HG03045 (cell line): ENCODE measurements at regions not wholly inside any gene's neighbourhood (a gene's known extent, or its start where the extent isn't known, plus 50 kb on each side); places are given as distances from the start of the nearest gene placed in this dataset.
A peak's percentile ranks its signal among the peaks of the same experiment; 100 is the strongest.

ENCODE experiments used
- ATAC-seq: cut with Tn5 transposase; IDR thresholded peaks from one replicate; pipeline ENCODE4 v1.9.1; 2021; ENCODE audit warnings: mild to moderate bottlenecking, moderate library complexity; ENCODE audit not compliant: unreplicated experiment

DNA sequence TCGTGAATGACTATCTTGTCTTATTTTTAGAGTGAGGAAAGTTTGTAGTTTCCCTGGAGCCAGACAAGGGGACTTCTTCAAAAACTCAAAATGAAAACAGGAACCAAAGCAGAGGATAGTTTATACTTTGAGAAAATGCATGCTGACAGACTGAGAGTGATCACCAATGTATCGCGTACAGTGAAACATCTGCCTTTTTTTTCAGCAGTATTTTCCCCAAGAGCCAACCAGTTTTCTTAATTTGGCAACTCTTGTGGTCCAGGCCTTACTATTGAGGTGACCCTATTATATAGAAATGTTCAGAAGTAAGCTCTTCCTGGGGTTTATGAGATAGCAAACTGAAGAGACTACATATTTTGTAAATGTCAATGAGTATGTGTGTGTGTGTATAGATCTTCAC lies 153.7 kb upstream of the VRK2 start:
- ATAC-seq = peak; percentile 72

DNA sequence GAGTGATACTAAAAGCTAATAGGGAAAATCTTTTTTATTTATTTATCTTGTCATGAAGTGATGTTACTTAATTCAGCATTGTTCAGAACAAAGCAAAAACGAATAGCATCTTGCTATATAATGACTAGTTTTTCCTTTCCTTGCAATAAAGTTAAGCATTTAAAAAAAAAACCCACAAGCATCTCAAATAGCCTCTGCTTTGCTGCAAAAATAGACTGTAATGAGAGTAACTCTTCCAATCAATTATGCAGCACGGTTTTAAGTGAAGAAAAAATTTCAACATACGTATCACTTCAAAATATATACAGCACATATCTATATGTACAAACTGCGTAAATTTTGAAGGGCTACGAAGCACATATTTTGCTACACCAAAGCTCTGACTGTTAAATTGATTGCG lies 153.3 kb upstream of the VRK2 start:
- no peak for ATAC-seq

- no peak for ATAC-seq
Measured at GRCh38 chr2:57893786-57894185, 152.8 kb upstream of the VRK2 start.

- no peak for ATAC-seq
Measured at GRCh38 chr2:57894381-57894780, 152.2 kb upstream of the VRK2 start.

- no peak for ATAC-seq
Measured at GRCh38 chr2:57897920-57898319, 148.7 kb upstream of the VRK2 start.

GRCh38 chr2:57899898-57900297 lies 146.7 kb upstream of the VRK2 start:
- ATAC-seq = no peak

DNA sequence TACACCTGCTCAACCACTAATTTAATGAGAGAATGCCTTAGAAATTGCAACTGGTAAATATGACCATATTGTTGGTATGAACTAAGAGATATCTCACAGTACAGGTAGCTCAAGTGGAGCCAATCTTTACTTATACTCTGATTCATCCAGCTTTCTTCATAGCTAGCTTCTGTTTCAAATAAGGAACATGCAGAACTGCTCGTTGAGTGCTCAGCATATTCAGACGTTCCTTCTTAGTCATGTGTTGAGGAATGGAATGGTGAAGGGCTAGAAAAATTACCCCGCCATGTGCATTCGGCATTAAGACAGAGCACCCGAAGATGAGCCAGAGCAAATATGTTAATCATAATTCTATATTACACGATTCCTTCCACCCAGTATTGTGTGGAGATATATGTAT lies 144.0 kb upstream of the VRK2 start:
- no peak for ATAC-seq

GRCh38 chr2:57906152-57906732 lies 140.4 kb upstream of the VRK2 start:
- ATAC-seq = peak; percentile 71

GRCh38 chr2:57907411-57907810 lies 139.2 kb upstream of the VRK2 start:
- ATAC-seq = no peak

- ATAC-seq = peak; percentile 68
Measured at GRCh38 chr2:57908736-57909161, 137.9 kb upstream of the VRK2 start.

DNA sequence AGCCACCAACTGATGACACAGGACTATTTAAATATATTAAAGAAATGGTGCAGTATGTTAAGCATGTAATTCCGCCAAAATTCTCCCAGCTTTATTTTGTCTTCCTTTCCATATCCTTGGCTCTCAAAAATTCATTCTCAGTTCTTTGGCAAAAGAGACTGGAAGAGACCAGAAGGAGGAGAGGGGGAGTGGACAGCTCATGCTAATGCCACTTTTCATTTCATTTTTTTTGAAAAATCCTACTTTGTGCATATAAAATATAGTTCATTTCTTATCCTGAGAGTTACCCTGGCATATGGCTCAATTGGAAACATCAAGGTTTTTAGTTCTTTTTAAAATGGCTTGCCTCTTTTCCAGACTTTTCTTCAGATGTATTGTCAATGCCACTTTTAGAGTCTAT lies 128.5 kb upstream of the VRK2 start:
- ATAC-seq = no peak

- peak; percentile 36 for ATAC-seq
Measured at GRCh38 chr2:57920342-57920939, 126.2 kb upstream of the VRK2 start.

DNA sequence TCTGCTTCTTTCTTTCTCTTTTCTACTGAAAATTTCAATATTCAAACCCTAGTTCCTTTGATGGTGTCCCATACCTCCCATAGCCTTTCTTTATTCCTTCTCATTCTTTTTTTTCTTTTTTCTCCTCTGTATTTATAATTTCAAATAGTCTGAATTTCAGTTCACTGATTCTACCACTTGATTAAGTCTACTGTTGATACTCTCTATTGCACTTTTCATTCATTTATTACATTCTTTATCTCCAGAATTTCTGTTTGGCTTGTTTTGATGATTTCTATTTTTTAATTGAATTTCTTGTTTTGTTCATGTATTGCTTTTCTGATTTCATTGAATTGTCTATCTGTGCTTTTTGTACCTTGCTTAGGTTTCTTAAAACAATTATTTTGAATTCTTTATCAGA lies 111.9 kb upstream of the VRK2 start:
- ATAC-seq = no peak

- no peak for ATAC-seq
Measured at GRCh38 chr2:57936216-57936615, 110.4 kb upstream of the VRK2 start.

GRCh38 chr2:57937456-57937855 lies 109.2 kb upstream of the VRK2 start:
- ATAC-seq = no peak

DNA sequence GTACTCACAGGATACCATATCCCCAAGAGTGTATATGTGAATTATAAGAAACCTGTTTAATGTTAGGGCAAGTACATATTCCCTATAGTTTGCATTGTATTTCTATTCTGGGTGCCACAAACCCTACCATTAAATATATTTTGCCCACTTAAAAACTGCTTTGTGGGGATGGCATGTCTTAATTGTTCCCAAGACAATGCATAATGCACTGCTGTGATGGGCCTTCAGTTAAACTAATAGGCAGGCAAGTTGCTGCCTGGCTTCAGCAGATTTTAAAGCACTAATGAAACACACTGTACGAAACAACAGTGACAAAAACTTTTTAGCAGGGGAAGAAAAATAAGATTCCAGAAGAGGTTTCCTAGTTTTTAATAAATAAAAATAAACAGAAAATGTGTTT lies 104.8 kb upstream of the VRK2 start:
- no peak for ATAC-seq

- no peak for ATAC-seq
Measured at GRCh38 chr2:57943315-57943714, 103.3 kb upstream of the VRK2 start.

- no peak for ATAC-seq
Measured at GRCh38 chr2:57947398-57947797, 99.2 kb upstream of the VRK2 start.

GRCh38 chr2:57954020-57954419 lies 92.6 kb upstream of the VRK2 start:
- ATAC-seq = no peak

DNA sequence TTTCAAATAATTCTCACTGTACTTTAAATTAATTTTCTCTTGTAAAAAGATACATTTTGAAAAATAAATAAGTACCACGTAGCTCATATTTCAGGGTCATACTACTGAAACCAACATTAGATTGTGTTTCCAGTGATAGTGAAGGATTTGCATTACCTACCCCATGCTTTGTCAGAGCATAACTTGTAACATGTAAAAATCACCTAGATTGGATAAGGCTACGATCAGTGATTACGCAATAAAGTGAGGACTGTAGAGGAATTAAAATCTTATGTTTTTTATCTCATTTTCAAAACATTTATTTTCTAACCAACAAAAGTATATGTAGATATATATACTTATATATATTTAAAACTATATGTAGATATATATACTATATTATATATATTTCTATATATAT lies 89.4 kb upstream of the VRK2 start:
- ATAC-seq = no peak

DNA sequence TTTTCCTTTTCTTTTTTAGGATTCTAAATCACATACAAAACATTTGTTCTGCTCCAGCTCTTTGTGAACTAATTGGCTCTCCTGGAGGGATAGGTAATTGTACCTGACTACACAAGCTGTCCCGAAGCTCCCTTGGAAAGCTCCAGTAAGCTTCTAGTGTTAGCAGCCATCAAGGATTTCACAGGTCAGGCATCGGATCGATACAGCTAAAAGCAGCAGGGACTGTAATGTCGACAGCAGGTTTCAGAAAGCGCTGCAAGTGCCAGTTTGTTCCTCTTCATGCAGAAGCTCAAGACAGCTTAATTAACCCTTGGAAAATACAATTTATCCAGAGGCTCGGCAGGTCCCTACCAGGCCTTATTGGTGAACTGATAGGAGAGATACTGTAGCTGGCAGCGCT lies 87.2 kb upstream of the VRK2 start:
- no peak for ATAC-seq

- ATAC-seq = no peak
Measured at GRCh38 chr2:57962861-57963260, 83.7 kb upstream of the VRK2 start.

GRCh38 chr2:57965219-57965618 lies 81.4 kb upstream of the VRK2 start:
- ATAC-seq = no peak
